H9 (cell line): ENCODE measurements at regions not wholly inside any gene's neighbourhood (a gene's known extent, or its start where the extent isn't known, plus 50 kb on each side); places are given as distances from the start of the nearest gene placed in this dataset.

Source experiments
- DNase-seq: peaks from one replicate; pipeline ENCODE4 v3.0.0-alpha.2; 2017
- H2AFZ ChIP-seq: one replicate; pipeline ENCODE4 v1.6.1; 2013; ENCODE audit warnings: mild to moderate bottlenecking, low read length, control low read depth, moderate library complexity
- H2AK5ac ChIP-seq: 2 replicates; pipeline ENCODE4 v1.6.1; 2013; ENCODE audit warnings: low read length, control low read depth, mixed read lengths; ENCODE audit not compliant: insufficient read length
- H2BK120ac ChIP-seq: one replicate; pipeline ENCODE4 v1.6.1; 2013; ENCODE audit warnings: low read depth, mild to moderate bottlenecking, low read length, control low read depth, inconsistent platforms; ENCODE audit not compliant: poor library complexity, severe bottlenecking
- H2BK12ac ChIP-seq: 2 replicates; pipeline ENCODE4 v1.6.1; 2013; ENCODE audit warnings: low read length, control low read depth, mixed read lengths, low read depth; ENCODE audit not compliant: insufficient read length
- H2BK15ac ChIP-seq: 2 replicates; pipeline ENCODE4 v1.6.1; 2013; ENCODE audit warnings: low read depth, low read length, control low read depth
- H2BK20ac ChIP-seq: one replicate; pipeline ENCODE4 v1.6.1; 2013; ENCODE audit warnings: low read depth, mild to moderate bottlenecking, low read length, control low read depth, inconsistent platforms; ENCODE audit not compliant: poor library complexity, severe bottlenecking
- H2BK5ac ChIP-seq: 2 replicates; pipeline ENCODE4 v1.6.1; 2013; ENCODE audit warnings: low read length, control low read depth, mixed read lengths; ENCODE audit not compliant: insufficient read length
- H3K14ac ChIP-seq: 2 replicates; pipeline ENCODE4 v1.6.1; 2013; ENCODE audit warnings: low read length, control low read depth; ENCODE audit not compliant: insufficient read depth
- H3K18ac ChIP-seq: 2 replicates; pipeline ENCODE4 v1.6.1; 2013; ENCODE audit warnings: low read depth, mild to moderate bottlenecking, mixed read lengths, low read length, control low read depth; ENCODE audit not compliant: insufficient read length
- H3K23ac ChIP-seq: 2 replicates; pipeline ENCODE4 v1.6.1; 2013; ENCODE audit warnings: low read length, control low read depth, mixed read lengths, low read depth; ENCODE audit not compliant: insufficient read length
- H3K23me2 ChIP-seq: 2 replicates; pipeline ENCODE4 v1.6.1; 2013; ENCODE audit warnings: low read depth, mild to moderate bottlenecking, mixed read lengths, low read length, control low read depth; ENCODE audit not compliant: insufficient read length, poor library complexity, severe bottlenecking
- H3K27ac ChIP-seq: 2 replicates; pipeline ENCODE4 v1.5.1; 2013; ENCODE audit warnings: low read length, control low read depth, mixed read lengths, low read depth; ENCODE audit not compliant: insufficient read length
- H3K27me3 ChIP-seq: 2 replicates; pipeline ENCODE4 v1.6.1; 2013; ENCODE audit warnings: low read length, control low read depth, inconsistent platforms; ENCODE audit not compliant: insufficient read depth
- H3K4ac ChIP-seq: 2 replicates; pipeline ENCODE4 v1.6.1; 2013; ENCODE audit warnings: low read depth, mild to moderate bottlenecking, control low read depth, inconsistent platforms, low read length, moderate library complexity
- H3K4me1 ChIP-seq: 2 replicates; pipeline ENCODE4 v1.6.1; 2013; ENCODE audit warnings: low read length, control low read depth, inconsistent platforms; ENCODE audit not compliant: insufficient read depth
- H3K4me2 ChIP-seq: 2 replicates; pipeline ENCODE4 v1.6.1; 2013; ENCODE audit warnings: low read length, control low read depth, mixed read lengths; ENCODE audit not compliant: insufficient read length, insufficient read depth
- H3K56ac ChIP-seq: 2 replicates; pipeline ENCODE4 v1.6.1; 2013; ENCODE audit warnings: low read depth, mild to moderate bottlenecking, mixed read lengths, low read length, control low read depth; ENCODE audit not compliant: insufficient read length
- H3K79me1 ChIP-seq: 2 replicates; pipeline ENCODE4 v1.6.1; 2013; ENCODE audit warnings: low read depth, mild to moderate bottlenecking, moderate library complexity, low read length, control low read depth, inconsistent platforms; ENCODE audit not compliant: insufficient read depth, poor library complexity, severe bottlenecking
- H3K79me2 ChIP-seq: 2 replicates; pipeline ENCODE4 v1.6.1; 2013; ENCODE audit warnings: low read length, control low read depth, inconsistent platforms; ENCODE audit not compliant: insufficient read depth
- H3K9ac ChIP-seq: 2 replicates; pipeline ENCODE4 v1.6.1; 2013; ENCODE audit warnings: low read length, control low read depth, mixed read lengths; ENCODE audit not compliant: insufficient read length; ENCODE audit errors: extremely low read depth
- H3K9me3 ChIP-seq: one replicate; pipeline ENCODE4 v1.6.1; 2013; ENCODE audit warnings: low read depth, low read length, inconsistent platforms; ENCODE audit not compliant: control insufficient read depth
- H3T11ph ChIP-seq: one replicate; pipeline ENCODE4 v1.6.1; 2013; ENCODE audit warnings: mild to moderate bottlenecking, low read length, control low read depth, inconsistent platforms
- H4K20me1 ChIP-seq: one replicate; pipeline ENCODE4 v1.6.1; 2013; ENCODE audit not compliant: control insufficient read depth, insufficient read length, insufficient read depth
- H4K5ac ChIP-seq: 2 replicates; pipeline ENCODE4 v1.6.1; 2013; ENCODE audit warnings: low read depth, mild to moderate bottlenecking, mixed read lengths, low read length, control low read depth; ENCODE audit not compliant: insufficient read length
- H4K8ac ChIP-seq: replicated peaks from 2 replicates; pipeline ENCODE4 v1.6.1; 2013; ENCODE audit warnings: low read length, control low read depth, mixed read lengths, low read depth; ENCODE audit not compliant: insufficient read length
- H4K91ac ChIP-seq: 2 replicates; pipeline ENCODE4 v1.6.1; 2013; ENCODE audit warnings: low read depth, mild to moderate bottlenecking, moderate library complexity, mixed read lengths, low read length, control low read depth; ENCODE audit not compliant: insufficient read length
- H3K27ac Mint-ChIP-seq, 3 experiments: 2 replicates in 2 of 3; 3 replicates in 1 of 3; pipeline ENCODE4 v1.8.0; 2020 to 2021; ENCODE audit warnings: mixed read lengths in 3 of 3, mild to moderate bottlenecking in 1 of 3, moderate library complexity in 1 of 3
- H3K27me3 Mint-ChIP-seq: 2 replicates; pipeline ENCODE4 v1.8.0; 2021; ENCODE audit warnings: low read depth, mild to moderate bottlenecking, moderate library complexity, mixed read lengths
- H3K36me3 Mint-ChIP-seq, 3 experiments: 2 replicates in 2 of 3; 3 replicates in 1 of 3; pipeline ENCODE4 v1.8.0; 2020 to 2021; ENCODE audit warnings: low read depth in 3 of 3, mixed read lengths in 3 of 3; ENCODE audit not compliant: insufficient read depth in 1 of 3
- H3K4me1 Mint-ChIP-seq, 2 experiments: 2 replicates each; pipeline ENCODE4 v1.8.0; 2020; ENCODE audit warnings: mixed read lengths in 2 of 2
- H3K4me3 Mint-ChIP-seq, 2 experiments: 2 replicates in 1 of 2; 3 replicates in 1 of 2; pipeline ENCODE4 v1.8.0; 2020 to 2021; ENCODE audit warnings: mild to moderate bottlenecking in 2 of 2, mixed read lengths in 2 of 2, moderate library complexity in 1 of 2
- H3K9me3 Mint-ChIP-seq, 2 experiments: 2 replicates in 1 of 2; 3 replicates in 1 of 2; pipeline ENCODE4 v1.8.0; 2020; ENCODE audit warnings: mild to moderate bottlenecking in 2 of 2, mixed read lengths in 2 of 2, moderate library complexity in 1 of 2
- WGBS: extraction: QIAGEN DNeasy Blood & Tissue Kit; methylation state at CpG from one replicate; pipeline ENCODE4 v1.1.7; 2013; ENCODE audit warnings: missing lambda C conversion rate, low lambda C conversion rate, mixed read lengths; ENCODE audit not compliant: insufficient read length; ENCODE audit errors: extremely low coverage; 5-methylcytosine and 5-hydroxymethylcytosine counted together
- TF ChIP-seq, protein P1 (sequence below): fragments of 200-600 bp; sonication (generic); conservative IDR thresholded peaks from 3 replicates; pipeline ENCODE4 v1.8.0; 2021; ENCODE audit warnings: antibody characterized with exemption, mild to moderate bottlenecking

DNA sequence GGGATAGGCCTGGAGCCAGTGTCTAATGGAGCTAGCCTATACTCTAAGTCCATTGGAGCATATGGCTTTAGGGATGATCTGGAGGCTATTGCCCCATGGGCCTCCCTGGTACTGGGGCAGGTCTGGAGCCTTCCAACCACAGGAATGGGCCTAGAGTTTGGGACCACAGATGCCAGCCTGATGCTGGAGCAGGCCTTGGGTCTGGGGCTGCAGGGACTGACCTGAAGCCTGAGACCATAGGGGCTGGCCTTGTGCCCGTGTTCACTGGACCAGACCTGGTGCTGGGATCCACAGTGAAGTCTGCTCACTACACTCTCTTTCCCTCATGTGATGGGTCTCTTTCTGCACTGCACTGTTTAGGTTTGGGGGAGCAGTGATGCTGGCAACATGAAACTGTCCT, 95.0 kb downstream of the KLHL28 start:
- Histone ChIP-seq H3K4me2 (no peak overlapping the region), H3K79me2 (no peaks in the 10 kb centered on the region), H3K23me2 (no peaks in the 10 kb centered on the region), H4K5ac (no peak overlapping the region), H3K9ac (no peak overlapping the region), H3K14ac (no peak overlapping the region), H3K23ac (no peak overlapping the region), H3K79me1 (no peaks in the 10 kb centered on the region), H2AK5ac (no peak overlapping the region), H2BK120ac (no peak overlapping the region), H4K20me1 (no peaks in the 10 kb centered on the region), H3K56ac (no peak overlapping the region), H3K9me3 (no peaks in the 10 kb centered on the region), H3K27me3 (no peaks in the 10 kb centered on the region; the same call in 1 of the 2 replicates), H3K4ac (no peak overlapping the region), H2BK5ac (no peak overlapping the region), H3K27ac (no peak overlapping the region), H2BK15ac (no peak overlapping the region), H3K4me1 (no peaks in the 10 kb centered on the region), H2BK12ac (no peak overlapping the region), H3K18ac (no peak overlapping the region), H4K91ac (peak overlapping the region; percentile 51), H2AFZ (no peak overlapping the region), H2BK20ac (no peak overlapping the region), H3T11ph (no peak overlapping the region), H4K8ac (no peak overlapping the region)
- H3K27me3 Mint-ChIP-seq = peaks cover under 1% of the 10 kb centered on the region
- TF ChIP-seq, protein P1, sequence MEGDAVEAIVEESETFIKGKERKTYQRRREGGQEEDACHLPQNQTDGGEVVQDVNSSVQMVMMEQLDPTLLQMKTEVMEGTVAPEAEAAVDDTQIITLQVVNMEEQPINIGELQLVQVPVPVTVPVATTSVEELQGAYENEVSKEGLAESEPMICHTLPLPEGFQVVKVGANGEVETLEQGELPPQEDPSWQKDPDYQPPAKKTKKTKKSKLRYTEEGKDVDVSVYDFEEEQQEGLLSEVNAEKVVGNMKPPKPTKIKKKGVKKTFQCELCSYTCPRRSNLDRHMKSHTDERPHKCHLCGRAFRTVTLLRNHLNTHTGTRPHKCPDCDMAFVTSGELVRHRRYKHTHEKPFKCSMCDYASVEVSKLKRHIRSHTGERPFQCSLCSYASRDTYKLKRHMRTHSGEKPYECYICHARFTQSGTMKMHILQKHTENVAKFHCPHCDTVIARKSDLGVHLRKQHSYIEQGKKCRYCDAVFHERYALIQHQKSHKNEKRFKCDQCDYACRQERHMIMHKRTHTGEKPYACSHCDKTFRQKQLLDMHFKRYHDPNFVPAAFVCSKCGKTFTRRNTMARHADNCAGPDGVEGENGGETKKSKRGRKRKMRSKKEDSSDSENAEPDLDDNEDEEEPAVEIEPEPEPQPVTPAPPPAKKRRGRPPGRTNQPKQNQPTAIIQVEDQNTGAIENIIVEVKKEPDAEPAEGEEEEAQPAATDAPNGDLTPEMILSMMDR = no peak
- peaks cover 5 to 7% of the 10 kb centered on the region in 2 experiments; a peak in 3 of 5 replicates for H3K9me3 Mint-ChIP-seq
- DNase-seq = no peak
- H3K4me3 Mint-ChIP-seq = no peak overlapping the region
- no peaks in the 10 kb centered on the region for H3K4me1 Mint-ChIP-seq
- WGBS = no CpG with 5 or more reads among the region's 1 CpG
- H3K27ac Mint-ChIP-seq = no peak overlapping the region
- H3K36me3 Mint-ChIP-seq = no peaks in the 10 kb centered on the region
